Kidney (tissue), 13 donors: ENCODE measurements at regions not wholly inside any gene's neighbourhood (a gene's known extent, or its start where the extent isn't known, plus 50 kb on each side); places are given as distances from the start of the nearest gene placed in this dataset.
A peak's percentile ranks its signal among the peaks of the same experiment; 100 is the strongest.

ENCODE experiments used
- DNase-seq, 5 donors: peaks; one replicate each; pipeline ENCODE4 v3.0.0-alpha.2; 2013 to 2020
- FAIRE-seq: peaks from 2 replicates; lab custom pipeline; 2012; peaks lifted over from hg19 to GRCh38; lab: Jason Lieb, UNC
- H3K27ac ChIP-seq, 2 donors: one replicate each; pipeline ENCODE4 v1.7.0; 2013; ENCODE audit warnings: low read depth in 2 of 2, low read length in 2 of 2, inconsistent platforms in 1 of 2
- H3K27me3 ChIP-seq: one replicate; pipeline ENCODE4 v1.7.1; 2013; ENCODE audit warnings: low read length, inconsistent platforms; ENCODE audit not compliant: control insufficient read depth, insufficient read depth
- H3K36me3 ChIP-seq, 3 donors: one replicate each; pipeline versions ENCODE4 v1.7.0 to v1.7.1; 2013; ENCODE audit warnings: low read length in 3 of 3, control low read depth in 1 of 3, inconsistent platforms in 1 of 3; ENCODE audit not compliant: insufficient read depth in 3 of 3, control insufficient read depth in 2 of 3
- H3K4me1 ChIP-seq, 3 donors: one replicate each; pipeline versions ENCODE4 v1.7.0 to v1.7.1; 2013; ENCODE audit warnings: low read length in 3 of 3, inconsistent platforms in 1 of 3, low read depth in 1 of 3; ENCODE audit not compliant: control insufficient read depth in 2 of 3, insufficient read depth in 2 of 3
- H3K4me3 ChIP-seq, 3 donors: one replicate each; pipeline versions ENCODE4 v1.7.0 to v1.8.1; 2013; ENCODE audit warnings: low read length in 3 of 3, control low read depth in 1 of 3, inconsistent platforms in 1 of 3
- H3K9ac ChIP-seq, 3 donors: one replicate each; pipeline versions ENCODE4 v1.7.0 to v1.7.1; 2013; ENCODE audit warnings: low read length in 3 of 3, control low read depth in 1 of 3, inconsistent platforms in 1 of 3
- H3K9me3 ChIP-seq, 3 donors: one replicate each; pipeline versions ENCODE4 v1.7.0 to v1.7.1; 2013; ENCODE audit warnings: low read length in 3 of 3, control low read depth in 1 of 3, inconsistent platforms in 1 of 3; ENCODE audit not compliant: control insufficient read depth in 2 of 3, insufficient read depth in 1 of 3
- CTCF ChIP-seq: IDR thresholded peaks from 3 replicates; pipeline ENCODE4 v1.5.1; 2012; ENCODE audit warnings: mild to moderate bottlenecking, moderate library complexity, borderline replicate concordance; ENCODE audit not compliant: insufficient read depth; ENCODE audit errors: extremely low read depth
- intact Hi-C: fragments of 100-400 bp; cut with DNase I; formaldehyde crosslinking; loops from one replicate; pipeline ENCODE4 v1.11.1; 2022
- donor health status: control.
- donor health status: control.
- donor health status: control.
- donor health status: control.
- donor health status: control.
- donor health status: DM: yes; HTN: yes; CAD: no.
- donor health status: Normal renal cell carcinoma (clear cell type).

- Histone ChIP-seq H3K4me3 (no peak overlapping the region), H3K27ac (no peak overlapping the region), H3K27me3 (no peaks in the 10 kb centered on the region), H3K36me3 (no peaks in the 10 kb centered on the region), H3K9me3 (no peaks in the 10 kb centered on the region), H3K4me1 (peaks cover 0 to 9% (median 0%) of the 10 kb centered on the region in 3 donors), H3K9ac (no peak overlapping the region)
- FAIRE-seq (no peak), DNase-seq (no peak)
- intact Hi-C loops, result no loop called here
- no peak for TF ChIP-seq CTCF
These were observed 52.1 kb upstream of the TCF20 start for GRCh38 chr22:42322562-42322926.

DNA sequence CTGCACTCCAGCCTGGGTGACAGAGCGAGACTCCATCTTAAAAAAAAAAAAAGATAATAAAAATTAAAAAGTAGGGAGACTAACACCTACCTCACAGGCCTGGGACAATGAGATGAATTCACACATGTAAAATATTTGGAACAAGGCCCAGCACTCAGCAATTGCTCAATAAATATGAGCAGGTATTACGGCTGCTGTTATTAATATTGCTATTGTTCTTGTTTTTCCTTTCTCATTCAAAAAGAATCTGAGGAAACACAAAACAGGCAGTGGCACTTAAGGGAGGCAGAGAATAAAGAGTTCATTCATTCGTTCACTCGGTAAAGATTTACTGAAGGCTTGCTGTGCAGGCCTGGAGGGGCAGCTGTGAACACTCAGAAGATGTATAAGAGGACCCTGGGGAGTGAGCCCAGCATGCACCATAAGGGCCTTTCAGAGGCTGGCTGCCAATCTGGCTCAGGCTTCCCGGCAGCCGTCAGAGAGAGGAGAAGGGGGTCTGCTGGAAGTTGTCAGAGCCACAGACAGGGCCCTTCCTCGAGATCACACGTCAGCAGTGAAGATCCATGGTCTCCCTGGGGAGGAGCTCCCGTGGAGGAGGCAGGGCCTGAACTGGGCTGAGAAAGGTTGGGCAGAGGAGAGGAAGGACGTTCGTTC lies 51.6 kb upstream of the TCF20 start:
- intact Hi-C loops, result no loop called here
- Histone ChIP-seq H3K4me3 (no peak overlapping the region), H3K9ac (no peak overlapping the region), H3K27ac (no peak overlapping the region), H3K4me1 (peaks cover 0 to 13% (median 0%) of the 10 kb centered on the region in 3 donors), H3K9me3 (no peaks in the 10 kb centered on the region), H3K36me3 (no peaks in the 10 kb centered on the region), H3K27me3 (no peaks in the 10 kb centered on the region)
- DNase-seq (peak in 4 of 5 donors; percentile 70 to 91 (median 72)), FAIRE-seq (no peak)
- TF ChIP-seq CTCF, result no peak

GRCh38 chr22:42320443-42321416 lies 50.3 kb upstream of the TCF20 start:
- H3K4me1 ChIP-seq, result peaks cover 0 to 13% (median 0%) of the 10 kb centered on the region in 3 donors
- no peaks in the 10 kb centered on the region for H3K9me3 ChIP-seq
- TF ChIP-seq CTCF, result no peak
- H3K9ac ChIP-seq, result no peak overlapping the region
- FAIRE-seq (no peak), DNase-seq (no peak)
- no peaks in the 10 kb centered on the region for H3K36me3 ChIP-seq
- intact Hi-C loops, result no loop called here
- no peak overlapping the region for H3K4me3 ChIP-seq
- no peak overlapping the region for H3K27ac ChIP-seq
- H3K27me3 ChIP-seq, result no peaks in the 10 kb centered on the region
